IMR-90 (cell line): ENCODE measurements at regions not wholly inside any gene's neighbourhood (a gene's known extent, or its start where the extent isn't known, plus 50 kb on each side); places are given as distances from the start of the nearest gene placed in this dataset.

ENCODE experiments used
- ATAC-seq: fragments of 200-7000 bp; cut with Tn5 transposase; 2 replicates; pipeline ENCODE4 v1.9.1; 2020; ENCODE audit warnings: low read depth, mild to moderate bottlenecking, moderate library complexity
- BruUV-seq: library from RNA; stranded (reverse); fragments of 400-500 nt; replicated peaks from 2 replicates; lab custom pipeline; 2021; lab: Mats Ljungman, UMichigan
- CTCF ChIA-PET: fragments of 300-600 bp; formaldehyde crosslinking; extraction: SDS; loops from one replicate; lab custom pipeline; 2021; ENCODE audit warnings: antibody characterized with exemption; lab: Yijun Ruan, JAX
- POLR2A ChIA-PET: fragments of 300-600 bp; sonication (Branson Sonifier 250); formaldehyde crosslinking; loops from one replicate; lab custom pipeline; 2022; ENCODE audit warnings: antibody characterized with exemption; ENCODE audit not compliant: unreplicated experiment; lab: Charles Lee
- DNase-seq: peaks from one replicate; pipeline ENCODE4 v3.0.0; 2013
- H2AFZ ChIP-seq: replicated peaks from 2 replicates; pipeline ENCODE3; 2013; ENCODE audit warnings: low read length, mild to moderate bottlenecking; ENCODE audit not compliant: poor library complexity
- H2AK5ac ChIP-seq: 2 replicates; pipeline ENCODE4 v1.6.1; 2013; ENCODE audit warnings: low read depth, low read length, inconsistent platforms
- H2AK9ac ChIP-seq: replicated peaks from 2 replicates; pipeline ENCODE3; 2013; ENCODE audit warnings: mild to moderate bottlenecking, low read depth, low read length, moderate library complexity; ENCODE audit not compliant: poor library complexity
- H2BK120ac ChIP-seq: 2 replicates; pipeline ENCODE4 v1.6.1; 2013; ENCODE audit warnings: low read depth, low read length, inconsistent platforms
- H2BK15ac ChIP-seq: 3 replicates; pipeline ENCODE4 v1.6.1; 2013; ENCODE audit warnings: low read depth, low read length, inconsistent platforms
- H2BK20ac ChIP-seq: 2 replicates; pipeline ENCODE4 v1.6.1; 2013; ENCODE audit warnings: low read depth, mild to moderate bottlenecking, inconsistent platforms, low read length, moderate library complexity
- H2BK5ac ChIP-seq: 2 replicates; pipeline ENCODE4 v1.6.1; 2013; ENCODE audit warnings: mild to moderate bottlenecking, low read depth, low read length, inconsistent platforms; ENCODE audit not compliant: poor library complexity, severe bottlenecking
- H3K14ac ChIP-seq: replicated peaks from 2 replicates; pipeline ENCODE4 v1.6.1; 2013; ENCODE audit warnings: low read depth, low read length, inconsistent platforms
- H3K18ac ChIP-seq: 2 replicates; pipeline ENCODE4 v1.6.1; 2013; ENCODE audit warnings: low read depth, low read length, control low read depth
- H3K23ac ChIP-seq: 2 replicates; pipeline ENCODE4 v1.6.1; 2013; ENCODE audit warnings: low read depth, low read length, inconsistent platforms
- H3K27ac ChIP-seq: 2 replicates; pipeline ENCODE4 v1.5.1; 2013; ENCODE audit warnings: mild to moderate bottlenecking, control low read depth, low read length; ENCODE audit not compliant: insufficient read depth
- H3K27me3 ChIP-seq: 2 replicates; pipeline ENCODE4 v1.6.1; 2013; ENCODE audit warnings: low read length; ENCODE audit not compliant: control insufficient read depth, insufficient read depth
- H3K36me3 ChIP-seq: 2 replicates; pipeline ENCODE4 v1.6.1; 2013; ENCODE audit warnings: low read length, mixed read lengths; ENCODE audit not compliant: control insufficient read depth, insufficient read depth
- H3K4ac ChIP-seq: 2 replicates; pipeline ENCODE4 v1.6.1; 2013; ENCODE audit warnings: low read depth, low read length, inconsistent platforms
- H3K4me1 ChIP-seq: 2 replicates; pipeline ENCODE4 v1.6.1; 2013; ENCODE audit warnings: low read length, mixed read lengths; ENCODE audit not compliant: control insufficient read depth, insufficient read depth
- H3K4me2 ChIP-seq: 2 replicates; pipeline ENCODE4 v1.6.1; 2013; ENCODE audit warnings: low read depth, mild to moderate bottlenecking, control low read depth, low read length, moderate library complexity
- H3K4me3 ChIP-seq: 2 replicates; pipeline ENCODE4 v1.5.1; 2013; ENCODE audit warnings: low read depth, mild to moderate bottlenecking, control low read depth, low read length, moderate library complexity; ENCODE audit not compliant: insufficient read depth
- H3K56ac ChIP-seq: 2 replicates; pipeline ENCODE4 v1.6.1; 2013; ENCODE audit warnings: low read length, inconsistent platforms; ENCODE audit not compliant: insufficient read depth; ENCODE audit errors: extremely low read depth
- H3K79me1 ChIP-seq, 2 experiments: 2 replicates each; pipeline ENCODE4 v1.6.1; 2013; ENCODE audit warnings: low read length in 2 of 2, inconsistent platforms in 1 of 2, low read depth in 1 of 2
- H3K9ac ChIP-seq: 2 replicates; pipeline ENCODE4 v1.6.1; 2013; ENCODE audit warnings: low read depth, low read length, control low read depth
- H3K9me1 ChIP-seq: 2 replicates; pipeline ENCODE4 v1.6.1; 2013; ENCODE audit warnings: low read length, inconsistent platforms; ENCODE audit not compliant: insufficient read depth
- H3K9me3 ChIP-seq: 2 replicates; pipeline ENCODE4 v1.6.1; 2013; ENCODE audit warnings: low read length; ENCODE audit not compliant: control insufficient read depth, insufficient read depth
- H4K20me1 ChIP-seq: 2 replicates; pipeline ENCODE4 v1.6.1; 2013; ENCODE audit warnings: low read length, inconsistent platforms; ENCODE audit not compliant: insufficient read depth
- H4K5ac ChIP-seq: 2 replicates; pipeline ENCODE4 v1.6.1; 2013; ENCODE audit warnings: mild to moderate bottlenecking, low read depth, low read length, control low read depth
- H4K8ac ChIP-seq, 2 experiments: 2 replicates each; pipeline ENCODE4 v1.6.1; 2013; ENCODE audit warnings: low read depth in 2 of 2, low read length in 2 of 2, control low read depth in 1 of 2, inconsistent platforms in 1 of 2
- H4K91ac ChIP-seq: 2 replicates; pipeline ENCODE4 v1.6.1; 2013; ENCODE audit warnings: low read depth, low read length, inconsistent platforms; ENCODE audit not compliant: insufficient read depth
- BHLHE40 ChIP-seq: fragments of 150-350 bp; IDR thresholded peaks from 2 replicates; pipeline ENCODE4 v1.6.1; 2016; ENCODE audit warnings: mild to moderate bottlenecking, low read depth, low read length
- CEBPB ChIP-seq: IDR thresholded peaks from 2 replicates; pipeline ENCODE4 v1.6.1; 2012; ENCODE audit warnings: low read depth, low read length, improper control_type of control experiment
- CHD1 ChIP-seq: IDR thresholded peaks from 2 replicates; pipeline ENCODE4 v1.6.1; 2012; ENCODE audit warnings: low read depth, low read length, improper control_type of control experiment
- CTCF ChIP-seq: conservative IDR thresholded peaks from 2 replicates; pipeline ENCODE4 v1.5.1; 2012; ENCODE audit warnings: mild to moderate bottlenecking, low read depth, low read length, improper control_type of control experiment
- ELK1 ChIP-seq: fragments of 150-350 bp; IDR thresholded peaks from 2 replicates; pipeline ENCODE4 v1.6.1; 2016; ENCODE audit warnings: low read depth, mild to moderate bottlenecking, low read length, moderate library complexity, borderline replicate concordance
- FOS ChIP-seq: fragments of 150-350 bp; IDR thresholded peaks from 2 replicates; pipeline ENCODE4 v1.6.1; 2016; ENCODE audit warnings: low read depth, low read length
- MAFK ChIP-seq: IDR thresholded peaks from 2 replicates; pipeline ENCODE4 v1.6.1; 2012; ENCODE audit warnings: low read depth, low read length, improper control_type of control experiment
- MXI1 ChIP-seq: IDR thresholded peaks from 2 replicates; pipeline ENCODE4 v1.6.1; 2012; ENCODE audit warnings: low read depth, mild to moderate bottlenecking, low read length, moderate library complexity, borderline replicate concordance
- NFE2L2 ChIP-seq: fragments of 150-350 bp; IDR thresholded peaks from 2 replicates; pipeline ENCODE4 v1.6.1; 2016; ENCODE audit warnings: low read depth, mild to moderate bottlenecking, low read length
- POLR2A ChIP-seq: IDR thresholded peaks from 2 replicates; pipeline ENCODE4 v1.6.1; 2012; ENCODE audit warnings: mild to moderate bottlenecking, low read depth, low read length
- RAD21 ChIP-seq: IDR thresholded peaks from 2 replicates; pipeline ENCODE4 v1.6.1; 2012; ENCODE audit warnings: low read length, improper control_type of control experiment
- RCOR1 ChIP-seq: IDR thresholded peaks from 2 replicates; pipeline ENCODE4 v1.6.1; 2012; ENCODE audit warnings: mild to moderate bottlenecking, low read length, improper control_type of control experiment; ENCODE audit not compliant: insufficient replicate concordance
- RFX5 ChIP-seq: IDR thresholded peaks from 2 replicates; pipeline ENCODE4 v1.8.0; 2012; ENCODE audit warnings: low read depth, mild to moderate bottlenecking, low read length, moderate library complexity
- SMC3 ChIP-seq: fragments of 150-350 bp; IDR thresholded peaks from 2 replicates; pipeline ENCODE4 v1.6.1; 2016; ENCODE audit warnings: low read depth, mild to moderate bottlenecking, antibody characterized with exemption, low read length, moderate library complexity
- USF2 ChIP-seq: fragments of 150-350 bp; IDR thresholded peaks from 2 replicates; pipeline ENCODE4 v1.6.1; 2017; ENCODE audit warnings: mild to moderate bottlenecking, antibody characterized with exemption, low read length, low read depth
- WGBS, 2 experiments: methylation state at CpG; one replicate each; pipeline versions ENCODE4 v1.1.5 to v1.1.7; 2013; ENCODE audit warnings: missing lambda C conversion rate in 2 of 2; ENCODE audit not compliant: insufficient read length in 1 of 2; ENCODE audit errors: extremely low coverage in 2 of 2; 5-methylcytosine and 5-hydroxymethylcytosine counted together
- dilution Hi-C: fragments of 300-500 bp; cut with HindIII; formaldehyde crosslinking; loops from one replicate; pipeline ENCODE4 v1.14.3; 2018; ENCODE audit warnings: low sequenced_read_pairs; ENCODE audit not compliant: unreplicated experiment
- in situ Hi-C: fragments of 300-500 bp; cut with MboI; formaldehyde crosslinking; loops from 3 replicates; pipeline ENCODE4 v1.14.3; 2019; ENCODE audit warnings: low sequenced_read_pairs, inconsistent platforms, mixed read lengths
- intact Hi-C: fragments of 100-400 bp; cut with micrococcal nuclease; formaldehyde crosslinking; loops from 2 replicates; pipeline ENCODE4 v1.10.0; 2022

GRCh38 chr14:61111731-61112130 lies 130.7 kb downstream of the SLC38A6 start:
- CTCF ChIA-PET = no interaction called here
- WGBS, 2 experiments = no CpG with 5 or more reads among the region's 5 CpGs

More at GRCh38 chr14:61111731-61112130, 130.7 kb downstream of the SLC38A6 start:
- H3K27me3 ChIP-seq = no peaks in the 10 kb centered on the region
- intact Hi-C loops (no loop called here), dilution Hi-C loops (no loop called here), in situ Hi-C loops (no loop called here)
- peaks cover 19% of the 10 kb centered on the region for H3K4me1 ChIP-seq
- DNase-seq = no peak
- peaks cover 9% of the 10 kb centered on the region for H3K9me3 ChIP-seq
- no TSS peak for BruUV-seq
- no peak for ATAC-seq
- H3K56ac ChIP-seq = no peak overlapping the region
- TF ChIP-seq CHD1 = no peak
- TF ChIP-seq CTCF = no peak
- no peak for TF ChIP-seq USF2
- no peak for TF ChIP-seq MXI1
- TF ChIP-seq NFE2L2 = no peak
- TF ChIP-seq SMC3 = no peak
- no peak for TF ChIP-seq FOS
- TF ChIP-seq ELK1 = no peak
- TF ChIP-seq CEBPB = no peak
- TF ChIP-seq MAFK = no peak
- TF ChIP-seq RCOR1 = no peak
- no peak for TF ChIP-seq RFX5
- no peak for TF ChIP-seq BHLHE40
- no peak for TF ChIP-seq POLR2A
- TF ChIP-seq RAD21 = no peak
- no peak overlapping the region for H2AK5ac ChIP-seq
- H3K18ac ChIP-seq = no peak overlapping the region; the same call in 1 of the 2 replicates
- peaks cover 1% of the 10 kb centered on the region; the same call in 1 of the 2 replicates for H3K36me3 ChIP-seq
- no peak overlapping the region for H3K4me2 ChIP-seq
- peak overlapping the region; percentile 55; the same call in 1 of the 2 replicates for H3K14ac ChIP-seq
- no peak overlapping the region for H3K23ac ChIP-seq
- no peak overlapping the region for H2AK9ac ChIP-seq
- peak overlapping the region; percentile 12; the same call in 1 of the 2 replicates for H2BK120ac ChIP-seq
- H4K20me1 ChIP-seq = no peaks in the 10 kb centered on the region
- H4K5ac ChIP-seq = peak overlapping the region; percentile 39; the same call in 1 of the 2 replicates
- no peak overlapping the region; a peak in 2 of 4 replicates for H4K8ac ChIP-seq
- POLR2A ChIA-PET = interaction anchor here (0.5 kb wide), 1 partner anchor 840 kb away, joined by 7 read pairs; no protein-coding TSS in a partner anchor
- H3K79me1 ChIP-seq = peaks cover 0 to 4% of the 10 kb centered on the region in 2 experiments; a peak in 1 of 4 replicates
- H2AFZ ChIP-seq = no peak overlapping the region
- no peak overlapping the region for H3K4me3 ChIP-seq
- H2BK20ac ChIP-seq = peak overlapping the region; percentile 13; the same call in 1 of the 2 replicates
- peak overlapping the region; percentile 38; the same call in 1 of the 2 replicates for H3K4ac ChIP-seq
- H2BK5ac ChIP-seq = no peak overlapping the region
- H4K91ac ChIP-seq = no peak overlapping the region
- H3K9me1 ChIP-seq = peaks cover 33% of the 10 kb centered on the region
- 0 out of 3 replicates have a peak overlapping the region, but pooled peaks have one; percentile 72 for H2BK15ac ChIP-seq
- H3K27ac ChIP-seq = no peak overlapping the region
- no peak overlapping the region for H3K9ac ChIP-seq
